ENCODE measurements at regions not wholly inside any gene's neighbourhood (a gene's known extent, or its start where the extent isn't known, plus 50 kb on each side); places are given as distances from the start of the nearest gene placed in this dataset.
"Not testable (repeated sequence)": the region's sequence is repeated elsewhere in the genome, so short reads cannot be mapped to it uniquely, and the experiment has no call there.

GRCh38 chr17:30682280-30682679 lies 142.2 kb downstream of the CRLF3 start:
- DNase-seq: not testable (repeated sequence)

- not testable (repeated sequence) for DNase-seq
These were observed 143.8 kb downstream of the CRLF3 start for GRCh38 chr17:30680681-30681080.

- DNase-seq: no peak
These were observed 146.8 kb downstream of the CRLF3 start for GRCh38 chr17:30677550-30678249.

- not testable (repeated sequence) for DNase-seq
These were observed 148.6 kb downstream of the CRLF3 start for GRCh38 chr17:30675777-30676492.

GRCh38 chr17:30669217-30669649 lies 155.3 kb downstream of the CRLF3 start:
- not testable (repeated sequence) for DNase-seq

GRCh38 chr17:30668360-30669181 lies 155.9 kb downstream of the CRLF3 start:
- DNase-seq: peak; percentile 37

GRCh38 chr17:30667657-30668359 lies 156.7 kb downstream of the CRLF3 start:
- DNase-seq: peak; percentile 89

- DNase-seq: not testable (repeated sequence)
These were observed 157.4 kb downstream of the CRLF3 start for GRCh38 chr17:30666838-30667656.

GRCh38 chr17:30663727-30664455 lies 160.6 kb downstream of the CRLF3 start:
- peak; percentile 29 for DNase-seq

GRCh38 chr17:30657148-30657547 lies 167.3 kb downstream of the CRLF3 start:
- DNase-seq: not testable (repeated sequence)

GRCh38 chr17:30653038-30653437 lies 171.5 kb downstream of the CRLF3 start:
- not testable (repeated sequence) for DNase-seq

GRCh38 chr17:30650149-30650548 lies 172.9 kb downstream of the GOSR1 start:
- not testable (repeated sequence) for DNase-seq

- not testable (repeated sequence) for DNase-seq
These were observed 170.9 kb downstream of the GOSR1 start for GRCh38 chr17:30648015-30648620.

GRCh38 chr17:30645875-30646274 lies 168.7 kb downstream of the GOSR1 start:
- not testable (repeated sequence) for DNase-seq

- not testable (repeated sequence) for DNase-seq
These were observed 167.5 kb downstream of the GOSR1 start for GRCh38 chr17:30644713-30645112.

GRCh38 chr17:30644287-30644686 lies 167.1 kb downstream of the GOSR1 start:
- DNase-seq: not testable (repeated sequence)

- DNase-seq: not testable (repeated sequence)
These were observed 164.2 kb downstream of the GOSR1 start for GRCh38 chr17:30641428-30641827.

GRCh38 chr17:30639391-30639790 lies 162.2 kb downstream of the GOSR1 start:
- DNase-seq: not testable (repeated sequence)

- not testable (repeated sequence) for DNase-seq
These were observed 161.8 kb downstream of the GOSR1 start for GRCh38 chr17:30638968-30639367.

GRCh38 chr17:30631651-30632050 lies 154.4 kb downstream of the GOSR1 start:
- DNase-seq: not testable (repeated sequence)

Measured in femur (tissue), 1 donor.